ENCODE measurements at regions not wholly inside any gene's neighbourhood (a gene's known extent, or its start where the extent isn't known, plus 50 kb on each side); places are given as distances from the start of the nearest gene placed in this dataset.
A peak's percentile ranks its signal among the peaks of the same experiment; 100 is the strongest.

- no peak overlapping the region for H3K4me2 ChIP-seq (replicated peaks; ENCODE audit: extremely low read depth, low read length, poor library complexity, severe bottlenecking)
- peaks cover 20 to 31% of the 10 kb centered on the region in 2 donors for H3K4me1 ChIP-seq (ENCODE audit: control insufficient read depth in 1 of 2, insufficient read depth in 2 of 2, low read length in 2 of 2)
- H3K27me3 ChIP-seq (ENCODE audit: control insufficient read depth in 2 of 2, insufficient read depth in 2 of 2, low read length in 2 of 2): no peaks in the 10 kb centered on the region
- peaks cover 0 to 4% (median 0%) of the 10 kb centered on the region in 7 donors for H3K9me3 Mint-ChIP-seq
- no peak overlapping the region for H3K9ac ChIP-seq (ENCODE audit: insufficient read depth, low read length, poor library complexity, severe bottlenecking)
- peak overlapping the region in 1 of 7 donors; percentile 43 for H3K27ac Mint-ChIP-seq
- TF ChIP-seq CTCF (IDR thresholded peaks at IDR 0.05): no peak
- H3K4me1 Mint-ChIP-seq: peaks cover 29% of the 10 kb centered on the region
- intact Hi-C loops (cut with micrococcal nuclease): no loop called here
- no peak overlapping the region for H2AFZ ChIP-seq (ENCODE audit: insufficient read depth, low read depth, low read length, poor library complexity, severe bottlenecking)
- H3K27ac ChIP-seq (ENCODE audit: low read depth in 1 of 2, low read length in 2 of 2): no peak overlapping the region
- no peaks in the 10 kb centered on the region for H3K36me3 ChIP-seq (replicated peaks in 1 of 2; ENCODE audit: control insufficient read depth in 1 of 2, insufficient read depth in 2 of 2, low read length in 2 of 2)
- H3K4me3 Mint-ChIP-seq: no peak overlapping the region
- H3K4me3 ChIP-seq (replicated peaks in 1 of 3; ENCODE audit: low read depth in 2 of 3, low read length in 3 of 3): no peak overlapping the region
- WGBS (ENCODE audit: insufficient coverage): 60% methylated on average over 1 of the region's 5 CpGs
- H3K79me2 ChIP-seq (ENCODE audit: insufficient read depth, low read length): no peaks in the 10 kb centered on the region
- H3K27me3 Mint-ChIP-seq (ENCODE audit: low read depth in 3 of 3): peaks cover 0 to 2% (median 0%) of the 10 kb centered on the region in 3 donors
- no peaks in the 10 kb centered on the region for H4K20me1 ChIP-seq (ENCODE audit: insufficient read depth, low read length)
- DNase-seq: no peak
- no peaks in the 10 kb centered on the region for H3K36me3 Mint-ChIP-seq
- H3K9me3 ChIP-seq (replicated peaks in 1 of 2; ENCODE audit: control insufficient read depth in 1 of 2, insufficient read depth in 1 of 2, low read length in 2 of 2): no peaks in the 10 kb centered on the region
These were observed 435.3 kb downstream of the C4orf33 start for GRCh38 chr4:129531253-129531652.

- no peak overlapping the region for H3K9ac ChIP-seq (ENCODE audit: insufficient read depth, low read length, poor library complexity, severe bottlenecking)
- peak overlapping the region in 5 of 7 donors; percentile 9 to 81 (median 76) for H3K27ac Mint-ChIP-seq
- peak overlapping the region in 1 of 3 experiments; percentile 9 for H3K4me3 ChIP-seq (replicated peaks in 1 of 3; ENCODE audit: low read depth in 2 of 3, low read length in 3 of 3)
- no peak for TF ChIP-seq CTCF (IDR thresholded peaks at IDR 0.05)
- H3K4me1 ChIP-seq (ENCODE audit: control insufficient read depth in 1 of 2, insufficient read depth in 2 of 2, low read length in 2 of 2): peaks cover 20 to 31% of the 10 kb centered on the region in 2 donors
- no peaks in the 10 kb centered on the region for H4K20me1 ChIP-seq (ENCODE audit: insufficient read depth, low read length)
- no peaks in the 10 kb centered on the region for H3K27me3 ChIP-seq (ENCODE audit: control insufficient read depth in 2 of 2, insufficient read depth in 2 of 2, low read length in 2 of 2)
- H3K36me3 Mint-ChIP-seq: no peaks in the 10 kb centered on the region
- no CpG with 5 or more reads among the region's 1 CpG for WGBS (ENCODE audit: insufficient coverage)
- H3K9me3 ChIP-seq (replicated peaks in 1 of 2; ENCODE audit: control insufficient read depth in 1 of 2, insufficient read depth in 1 of 2, low read length in 2 of 2): no peaks in the 10 kb centered on the region
- peak overlapping the region in 1 of 2 donors; percentile 58 for H3K27ac ChIP-seq (ENCODE audit: low read depth in 1 of 2, low read length in 2 of 2)
- H3K4me1 Mint-ChIP-seq: peaks cover 29% of the 10 kb centered on the region
- no peaks in the 10 kb centered on the region for H3K79me2 ChIP-seq (ENCODE audit: insufficient read depth, low read length)
- intact Hi-C loops (cut with micrococcal nuclease): no loop called here
- peaks cover 0 to 4% (median 0%) of the 10 kb centered on the region in 7 donors for H3K9me3 Mint-ChIP-seq
- peaks cover 0 to 2% (median 2%) of the 10 kb centered on the region in 3 donors for H3K27me3 Mint-ChIP-seq (ENCODE audit: low read depth in 3 of 3)
- H3K4me3 Mint-ChIP-seq: peak overlapping the region in 1 of 2 donors; percentile 79
- DNase-seq: peak; percentile 20 to 35 (median 21)
- no peaks in the 10 kb centered on the region for H3K36me3 ChIP-seq (replicated peaks in 1 of 2; ENCODE audit: control insufficient read depth in 1 of 2, insufficient read depth in 2 of 2, low read length in 2 of 2)
- H3K4me2 ChIP-seq (replicated peaks; ENCODE audit: extremely low read depth, low read length, poor library complexity, severe bottlenecking): peak overlapping the region; percentile 44
- H2AFZ ChIP-seq (ENCODE audit: insufficient read depth, low read depth, low read length, poor library complexity, severe bottlenecking): peak overlapping the region; percentile 36
These were observed 436.6 kb downstream of the C4orf33 start for GRCh38 chr4:129532573-129532972.
